ENCODE measurements at regions not wholly inside any gene's neighbourhood (a gene's known extent, or its start where the extent isn't known, plus 50 kb on each side); places are given as distances from the start of the nearest gene placed in this dataset. TPM values are rescaled to one million over a fixed set of nuclear protein-coding genes. Genes with fewer than 3 reads are reported as not detected.

GRCh38 chr16:62102588-62102987 lies 66.3 kb upstream of the CDH8 start:
- no peaks in the 10 kb centered on the region for H4K20me1 ChIP-seq (ENCODE audit: insufficient read depth, low read depth, low read length)
- H3K9me3 ChIP-seq (ENCODE audit: low read length): peaks cover 14% of the 10 kb centered on the region; the same call in 1 of the 2 replicates
- H2AFZ ChIP-seq (ENCODE audit: low read length): no peak overlapping the region
- H3K4me1 ChIP-seq (ENCODE audit: low read length): no peaks in the 10 kb centered on the region
- no peak overlapping the region for H3K27ac ChIP-seq (ENCODE audit: low read length)
- H3K4me2 ChIP-seq (ENCODE audit: low read depth, low read length, poor library complexity, severe bottlenecking): no peak overlapping the region
- H3K9ac ChIP-seq (ENCODE audit: low read length): no peak overlapping the region
- no peaks in the 10 kb centered on the region for H3K79me2 ChIP-seq (ENCODE audit: low read length)
- DNase-seq: no peak
- no peaks in the 10 kb centered on the region for H3K27me3 ChIP-seq (ENCODE audit: low read length)
- no peak overlapping the region for H3K4me3 ChIP-seq (ENCODE audit: low read length)
- no peaks in the 10 kb centered on the region for H3K9me2 ChIP-seq (replicated peaks; ENCODE audit: insufficient read depth, low read length)
- H3K36me3 ChIP-seq (ENCODE audit: insufficient read depth, low read length): no peaks in the 10 kb centered on the region

DNA sequence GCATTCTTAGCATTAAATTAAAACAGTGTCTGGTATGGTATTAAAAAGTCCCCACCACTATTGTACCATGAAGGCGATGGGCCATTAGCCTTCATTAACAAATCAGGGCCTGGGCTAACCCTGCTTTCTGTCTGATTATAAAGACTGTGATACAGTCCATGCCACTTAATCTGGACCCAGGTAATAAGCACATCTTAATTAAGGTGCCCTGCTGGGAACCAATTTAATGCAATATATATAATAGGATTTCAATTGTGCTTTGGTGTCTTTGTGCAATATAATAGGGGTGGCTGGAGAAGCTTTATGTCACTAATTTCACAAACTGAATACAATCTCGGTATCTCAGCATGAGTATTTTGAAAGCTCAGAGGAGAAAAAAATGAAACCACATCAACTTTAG lies 64.4 kb upstream of the CDH8 start:
- Histone ChIP-seq H3K79me2 (ENCODE audit: low read length) (no peaks in the 10 kb centered on the region), H3K4me3 (ENCODE audit: low read length) (no peak overlapping the region), H3K9me2 (replicated peaks; ENCODE audit: insufficient read depth, low read length) (no peaks in the 10 kb centered on the region), H3K36me3 (ENCODE audit: insufficient read depth, low read length) (no peaks in the 10 kb centered on the region), H3K4me2 (ENCODE audit: low read depth, low read length, poor library complexity, severe bottlenecking) (no peak overlapping the region), H2AFZ (ENCODE audit: low read length) (no peak overlapping the region), H3K4me1 (ENCODE audit: low read length) (no peaks in the 10 kb centered on the region), H4K20me1 (ENCODE audit: insufficient read depth, low read depth, low read length) (no peaks in the 10 kb centered on the region), H3K27ac (ENCODE audit: low read length) (no peak overlapping the region), H3K27me3 (ENCODE audit: low read length) (no peaks in the 10 kb centered on the region), H3K9me3 (ENCODE audit: low read length) (peaks cover 14% of the 10 kb centered on the region; the same call in 1 of the 2 replicates), H3K9ac (ENCODE audit: low read length) (no peak overlapping the region)
- no peak for DNase-seq

DNA sequence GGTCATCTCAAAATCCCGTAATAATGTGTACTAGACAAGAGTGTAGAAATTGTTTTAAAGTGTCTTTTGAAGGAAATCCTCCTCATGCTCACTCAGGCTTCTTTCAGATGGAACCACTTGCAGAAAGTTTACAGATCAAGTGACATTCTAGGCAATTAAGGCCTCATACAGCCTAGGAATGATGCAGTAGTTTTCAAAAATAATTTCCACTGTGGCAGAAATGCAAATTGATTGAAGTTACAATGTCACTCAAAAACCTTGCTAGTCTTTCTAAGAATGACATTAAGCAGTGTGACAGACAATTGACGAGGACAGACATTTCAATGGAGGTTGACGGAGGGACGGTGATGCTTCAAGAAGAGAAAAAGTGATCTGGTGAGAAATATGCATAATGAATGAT lies 53.5 kb upstream of the CDH8 start:
- DNase-seq: no peak
- no peaks in the 10 kb centered on the region for H3K4me1 ChIP-seq (ENCODE audit: low read length)
- no peak overlapping the region for H3K4me3 ChIP-seq (ENCODE audit: low read length)
- no peaks in the 10 kb centered on the region for H4K20me1 ChIP-seq (ENCODE audit: insufficient read depth, low read depth, low read length)
- H3K9ac ChIP-seq (ENCODE audit: low read length): no peak overlapping the region
- peaks cover 3% of the 10 kb centered on the region for H3K9me3 ChIP-seq (ENCODE audit: low read length)
- no peaks in the 10 kb centered on the region for H3K9me2 ChIP-seq (replicated peaks; ENCODE audit: insufficient read depth, low read length)
- no peaks in the 10 kb centered on the region for H3K79me2 ChIP-seq (ENCODE audit: low read length)
- H3K27ac ChIP-seq (ENCODE audit: low read length): no peak overlapping the region
- H3K4me2 ChIP-seq (ENCODE audit: low read depth, low read length, poor library complexity, severe bottlenecking): no peak overlapping the region
- H2AFZ ChIP-seq (ENCODE audit: low read length): no peak overlapping the region
- no peaks in the 10 kb centered on the region for H3K27me3 ChIP-seq (ENCODE audit: low read length)
- no peaks in the 10 kb centered on the region for H3K36me3 ChIP-seq (ENCODE audit: insufficient read depth, low read length)

GRCh38 chr16:62088731-62089410 lies 52.6 kb upstream of the CDH8 start:
- no peak overlapping the region for H3K27ac ChIP-seq (ENCODE audit: low read length)
- H3K4me2 ChIP-seq (ENCODE audit: low read depth, low read length, poor library complexity, severe bottlenecking): no peak overlapping the region
- DNase-seq: no peak
- no peak overlapping the region for H2AFZ ChIP-seq (ENCODE audit: low read length)
- no peaks in the 10 kb centered on the region for H3K9me2 ChIP-seq (replicated peaks; ENCODE audit: insufficient read depth, low read length)
- no peak overlapping the region for H3K9ac ChIP-seq (ENCODE audit: low read length)
- H3K36me3 ChIP-seq (ENCODE audit: insufficient read depth, low read length): no peaks in the 10 kb centered on the region
- H3K79me2 ChIP-seq (ENCODE audit: low read length): no peaks in the 10 kb centered on the region
- no peaks in the 10 kb centered on the region for H3K4me1 ChIP-seq (ENCODE audit: low read length)
- no peak overlapping the region for H3K4me3 ChIP-seq (ENCODE audit: low read length)
- H3K27me3 ChIP-seq (ENCODE audit: low read length): no peaks in the 10 kb centered on the region
- H4K20me1 ChIP-seq (ENCODE audit: insufficient read depth, low read depth, low read length): no peaks in the 10 kb centered on the region
- H3K9me3 ChIP-seq (ENCODE audit: low read length): peaks cover 3% of the 10 kb centered on the region

Small RNA genes lying in the stretch of these regions (small RNA-seq; reads per million reads assigned to genes)
- not detected for gene AC009101.1
- gene AC009161.2: not detected
- not detected for gene AC018846.1
- gene AC138305.3: not detected
- gene RNU6-21P: not detected

Data from Karpas-422 (cell line).